ENCODE measurements at regions not wholly inside any gene's neighbourhood (a gene's known extent, or its start where the extent isn't known, plus 50 kb on each side); places are given as distances from the start of the nearest gene placed in this dataset.

GRCh38 chr12:89985935-89986334 lies 277.3 kb upstream of the ATP2B1 start:
- H3K4me1 ChIP-seq (ENCODE audit: control insufficient read depth in 4 of 4, insufficient read depth in 4 of 4, low read length in 3 of 4): no peaks in the 10 kb centered on the region
- no peak overlapping the region for H3K9ac ChIP-seq (ENCODE audit: low read depth in 1 of 2, low read length in 2 of 2)
- no peaks in the 10 kb centered on the region for H3K9me3 ChIP-seq (ENCODE audit: control insufficient read depth in 4 of 4, low read length in 3 of 4)
- H3K4me3 ChIP-seq (ENCODE audit: low read depth in 1 of 3, low read length in 3 of 3): no peak overlapping the region
- no peak overlapping the region for H3K27ac ChIP-seq (ENCODE audit: low read depth in 1 of 2, low read length in 2 of 2)
- H3K36me3 ChIP-seq (ENCODE audit: control insufficient read depth in 4 of 4, insufficient read depth in 3 of 4, low read depth in 1 of 4, low read length in 3 of 4): no peaks in the 10 kb centered on the region
- DNase-seq (ENCODE audit: low spot score): no peak
- TF ChIP-seq REST (IDR thresholded peaks at IDR 0.05) (no peak), ATF3 (IDR thresholded peaks at IDR 0.05) (no peak), FOXA1 (IDR thresholded peaks at IDR 0.05) (no peak), NR2F2 (IDR thresholded peaks at IDR 0.05) (no peak), RXRA (IDR thresholded peaks at IDR 0.05) (no peak), HNF4G (IDR thresholded peaks at IDR 0.05) (no peak), HNF4A (conservative IDR thresholded peaks at IDR 0.05) (no peak), GABPA (IDR thresholded peaks at IDR 0.05 in 1 of 2, conservative IDR thresholded peaks at IDR 0.05 in 1 of 2) (no peak)
- 99% methylated on average over 1 of the region's 1 CpG for WGBS
- no peaks in the 10 kb centered on the region for H3K27me3 ChIP-seq (ENCODE audit: control insufficient read depth in 4 of 4, insufficient read depth in 4 of 4, low read length in 3 of 4)

- Histone ChIP-seq H3K9ac (ENCODE audit: low read depth in 1 of 2, low read length in 2 of 2) (no peak overlapping the region), H3K36me3 (ENCODE audit: control insufficient read depth in 4 of 4, insufficient read depth in 3 of 4, low read depth in 1 of 4, low read length in 3 of 4) (no peaks in the 10 kb centered on the region), H3K9me3 (ENCODE audit: control insufficient read depth in 4 of 4, low read length in 3 of 4) (no peaks in the 10 kb centered on the region), H3K4me1 (ENCODE audit: control insufficient read depth in 4 of 4, insufficient read depth in 4 of 4, low read length in 3 of 4) (no peaks in the 10 kb centered on the region), H3K27ac (ENCODE audit: low read depth in 1 of 2, low read length in 2 of 2) (no peak overlapping the region), H3K4me3 (ENCODE audit: low read depth in 1 of 3, low read length in 3 of 3) (no peak overlapping the region), H3K27me3 (ENCODE audit: control insufficient read depth in 4 of 4, insufficient read depth in 4 of 4, low read length in 3 of 4) (no peaks in the 10 kb centered on the region)
- DNase-seq (ENCODE audit: low spot score): no peak
- TF ChIP-seq YY1 (IDR thresholded peaks at IDR 0.05) (no peak), MAX (IDR thresholded peaks at IDR 0.05) (no peak), TAF1 (conservative IDR thresholded peaks at IDR 0.05) (no peak), RAD21 (IDR thresholded peaks at IDR 0.05) (no peak), NR2F2 (IDR thresholded peaks at IDR 0.05) (no peak), SP1 (IDR thresholded peaks at IDR 0.05) (no peak), HNF4G (IDR thresholded peaks at IDR 0.05) (no peak), JUND (IDR thresholded peaks at IDR 0.05) (no peak), EGR1 (IDR thresholded peaks at IDR 0.05; ENCODE audit: low read depth in 2 of 2) (no peak), ZBTB33 (IDR thresholded peaks at IDR 0.05) (no peak), RXRA (IDR thresholded peaks at IDR 0.05) (no peak), FOXA1 (IDR thresholded peaks at IDR 0.05) (no peak), REST (IDR thresholded peaks at IDR 0.05) (no peak), HNF4A (conservative IDR thresholded peaks at IDR 0.05) (no peak), FOXA2 (IDR thresholded peaks at IDR 0.05) (no peak), CTCF (IDR thresholded peaks at IDR 0.05; ENCODE audit: low read depth, low read length, missing input control) (no peak), ATF3 (IDR thresholded peaks at IDR 0.05) (no peak)
- 90% methylated on average over 8 of the region's 8 CpGs for WGBS
Measured at GRCh38 chr12:89984846-89985245, 276.2 kb upstream of the ATP2B1 start.
